KG1 (cell line): ENCODE measurements at regions not wholly inside any gene's neighbourhood (a gene's known extent, or its start where the extent isn't known, plus 50 kb on each side); places are given as distances from the start of the nearest gene placed in this dataset.
"Not testable (repeated sequence)": the region's sequence is repeated elsewhere in the genome, so short reads cannot be mapped to it uniquely, and the experiment has no call there.

ENCODE experiments used
- DNase-seq: peaks from one replicate; lab custom pipeline; 2025; lab: John Stamatoyannopoulos, UW

DNA sequence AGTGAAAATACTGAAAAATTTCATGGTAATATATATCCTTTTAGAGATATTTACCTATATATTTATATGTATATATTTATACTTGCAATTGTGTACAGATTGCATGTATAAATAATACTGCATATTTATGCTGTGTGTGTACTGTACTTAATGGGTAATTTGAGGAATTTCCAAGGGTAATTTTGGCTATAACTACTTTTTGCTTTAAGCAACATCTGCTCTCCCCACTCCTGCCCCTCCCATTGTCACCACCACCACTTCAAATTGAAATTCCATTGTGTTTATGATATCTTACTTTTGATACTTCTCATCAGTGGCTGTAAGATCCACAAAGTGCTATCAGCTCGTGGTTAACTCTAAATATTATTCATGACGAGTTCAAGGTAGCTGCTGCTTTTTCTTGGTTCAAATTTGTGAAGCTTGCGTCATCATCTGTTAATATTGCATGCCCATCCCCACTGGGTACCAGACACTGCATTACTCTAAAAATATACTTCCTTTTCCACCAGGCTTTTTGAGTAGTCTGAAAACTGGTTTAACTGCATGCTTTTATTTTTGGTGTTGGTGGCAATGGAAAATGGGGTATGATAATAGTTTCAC is 91.7 kb upstream of the MITF start:
- no peak for DNase-seq

DNA sequence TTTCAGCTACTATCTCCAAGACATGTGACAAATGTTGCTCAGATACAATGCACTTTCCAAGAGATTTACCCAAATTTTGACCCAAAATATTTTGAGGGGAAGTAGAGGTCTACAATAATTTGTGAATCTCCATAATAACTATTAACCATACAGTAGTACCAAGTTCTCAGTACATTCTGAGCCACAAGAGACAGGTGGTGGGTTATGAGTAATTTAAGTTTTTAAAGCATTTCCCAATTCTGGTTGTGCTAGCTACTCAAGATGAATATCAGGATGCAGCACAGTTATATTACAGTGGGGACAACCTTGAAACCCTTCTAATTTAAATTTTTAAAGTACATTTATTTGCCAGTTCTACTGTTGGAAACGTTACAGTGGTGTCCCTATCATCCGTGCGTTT is 92.2 kb upstream of the MITF start:
- DNase-seq: no peak

DNA sequence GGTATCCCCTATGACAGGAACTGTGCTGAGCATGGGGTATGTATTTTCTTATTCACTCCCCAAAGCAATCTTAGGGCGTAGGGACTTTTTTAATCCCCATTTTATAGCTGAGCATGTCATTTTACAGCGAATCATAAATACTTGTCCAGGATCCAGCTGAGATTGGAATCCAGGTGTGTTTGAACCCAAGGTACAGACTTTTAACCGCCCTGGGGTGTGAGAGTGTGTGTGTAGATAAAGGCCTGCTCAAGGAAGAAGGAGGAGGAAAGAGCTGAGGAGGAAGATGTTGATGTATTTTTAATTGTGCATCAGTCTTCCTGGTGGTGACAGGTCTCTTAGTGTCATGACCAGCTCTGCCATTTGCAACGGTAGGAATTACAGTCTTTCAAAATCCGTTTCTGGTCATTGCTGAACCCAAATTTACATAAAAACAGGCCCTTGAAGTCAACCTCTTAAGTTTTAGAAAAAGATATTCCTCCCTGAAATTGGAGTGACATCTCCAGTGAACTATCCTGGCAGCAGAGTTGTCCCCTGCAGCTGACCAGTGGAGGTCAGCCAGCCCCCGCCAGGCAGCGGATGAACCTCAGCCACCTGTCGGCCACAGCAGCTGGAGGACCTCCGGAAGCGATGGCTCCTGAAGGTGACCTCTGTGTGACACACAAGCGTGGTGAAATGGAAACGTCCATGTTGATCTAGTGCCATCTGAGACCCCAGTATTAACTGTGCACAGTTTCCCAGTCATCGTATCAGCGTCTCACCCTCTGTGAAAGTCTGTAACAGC is 92.8 kb upstream of the MITF start:
- no peak for DNase-seq

DNA sequence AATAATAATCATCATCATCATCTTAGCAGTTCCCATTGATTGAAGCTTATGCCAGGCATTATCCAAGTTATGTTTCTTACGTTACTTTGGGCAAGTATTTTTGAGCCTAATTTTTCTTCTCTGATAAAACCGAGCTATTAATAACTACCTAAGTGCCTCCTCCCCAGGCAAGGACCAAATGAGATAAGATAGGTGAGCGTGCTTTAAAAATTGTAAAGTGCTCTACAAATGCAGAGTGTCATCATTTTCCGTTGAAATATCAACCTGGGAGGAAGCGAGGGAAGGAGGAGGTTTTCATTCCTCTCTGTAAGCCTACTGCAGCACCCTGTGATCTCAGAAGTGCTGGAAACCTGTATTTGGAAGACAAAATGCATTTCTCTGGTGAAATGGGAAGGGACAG is 96.7 kb upstream of the MITF start:
- DNase-seq: no peak

DNA sequence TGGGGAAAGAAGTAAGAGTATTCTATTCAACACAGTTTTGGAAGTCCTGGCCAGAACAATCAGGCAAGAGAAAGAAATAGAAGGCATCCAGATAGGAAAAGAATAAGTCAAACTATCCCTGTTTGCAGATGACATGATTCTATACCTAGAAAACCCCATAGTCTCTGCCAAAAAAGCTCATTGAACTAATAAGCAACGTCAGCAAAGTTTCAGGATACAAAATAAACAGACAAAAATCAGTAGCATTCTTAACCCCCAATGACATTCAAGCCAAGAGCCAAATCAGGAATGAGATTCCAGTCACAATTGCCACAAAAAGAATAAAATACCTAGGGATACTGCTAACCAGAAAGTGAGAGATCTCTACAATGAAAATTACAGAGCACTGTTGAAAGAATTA is 99.4 kb upstream of the MITF start:
- no peak for DNase-seq

DNA sequence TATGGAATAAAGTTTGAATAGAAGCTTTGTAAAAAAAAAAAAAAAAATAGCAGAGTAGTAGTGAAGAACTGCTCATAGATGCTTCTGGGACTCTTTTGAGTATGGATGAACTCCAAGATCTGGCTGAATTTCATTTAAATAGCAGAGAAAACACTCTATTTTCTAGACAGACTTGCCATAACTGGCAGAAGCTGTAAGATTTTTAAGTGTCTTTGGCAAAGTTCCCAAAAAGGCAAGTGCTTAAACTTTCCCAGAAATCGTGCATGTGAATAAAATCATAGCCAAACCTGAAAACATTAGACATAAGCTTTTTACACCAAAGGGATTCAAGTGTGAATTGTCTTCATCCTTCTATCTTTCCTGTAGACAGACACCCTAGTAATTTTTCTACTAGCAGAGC is 110.3 kb upstream of the MITF start:
- DNase-seq: no peak

DNA sequence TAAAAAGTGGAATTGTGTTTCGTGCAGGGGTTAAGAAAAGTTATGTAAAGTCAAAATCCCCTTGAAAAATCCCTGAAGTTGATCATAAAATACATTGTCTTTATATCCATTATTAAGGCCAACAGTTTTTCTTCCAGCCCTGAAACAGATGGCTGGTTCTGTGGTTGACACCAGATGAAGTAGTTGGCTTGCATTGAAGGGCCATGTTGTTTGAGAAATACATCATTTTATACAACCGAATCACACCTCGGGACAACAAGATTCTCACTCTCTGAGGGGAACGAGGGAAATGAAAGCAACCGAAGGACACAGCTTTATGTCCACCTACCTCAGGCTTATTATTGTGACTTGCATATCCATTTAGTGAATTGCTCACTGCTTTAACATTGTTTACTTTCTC is 126.0 kb upstream of the MITF start:
- no peak for DNase-seq

DNA sequence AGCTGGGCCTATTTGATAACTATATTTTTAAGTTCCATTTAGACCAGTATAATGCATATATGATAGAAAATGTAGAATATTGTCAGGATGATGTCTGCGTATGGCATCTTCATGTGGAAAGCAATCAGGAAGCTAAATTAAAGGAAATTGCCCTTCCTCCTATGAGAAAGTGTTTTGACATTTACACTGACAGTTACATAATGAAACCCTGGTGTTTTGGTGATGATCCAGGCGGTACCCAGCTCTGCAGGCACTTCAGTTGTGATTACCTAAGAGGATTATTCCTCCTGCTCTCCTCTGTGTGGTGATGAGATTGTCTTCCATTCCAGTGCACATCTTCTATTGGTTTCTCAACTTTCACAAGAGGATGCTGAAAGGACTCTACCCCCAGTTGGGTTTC is 126.5 kb upstream of the MITF start:
- DNase-seq: no peak

DNA sequence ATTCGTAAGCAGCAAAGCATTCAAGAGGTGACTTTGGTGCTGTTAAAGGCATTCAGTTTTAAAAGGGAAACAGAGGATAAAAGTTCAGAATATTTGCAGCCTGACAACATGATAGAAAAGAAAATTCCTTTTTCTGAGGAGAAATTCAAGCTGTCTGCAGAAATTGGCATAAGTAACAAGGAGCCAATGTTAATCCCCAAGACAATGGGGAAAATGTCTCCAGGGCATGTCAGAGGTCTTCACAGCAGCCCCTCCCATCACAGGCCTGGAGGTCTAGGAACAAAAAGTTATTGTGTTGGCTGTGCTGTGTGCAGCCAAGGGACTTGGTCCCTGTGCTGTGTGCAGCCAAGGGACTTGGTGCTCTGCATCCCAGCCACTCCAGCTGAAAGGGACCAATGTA is 129.7 kb upstream of the MITF start:
- not testable (repeated sequence) for DNase-seq

DNA sequence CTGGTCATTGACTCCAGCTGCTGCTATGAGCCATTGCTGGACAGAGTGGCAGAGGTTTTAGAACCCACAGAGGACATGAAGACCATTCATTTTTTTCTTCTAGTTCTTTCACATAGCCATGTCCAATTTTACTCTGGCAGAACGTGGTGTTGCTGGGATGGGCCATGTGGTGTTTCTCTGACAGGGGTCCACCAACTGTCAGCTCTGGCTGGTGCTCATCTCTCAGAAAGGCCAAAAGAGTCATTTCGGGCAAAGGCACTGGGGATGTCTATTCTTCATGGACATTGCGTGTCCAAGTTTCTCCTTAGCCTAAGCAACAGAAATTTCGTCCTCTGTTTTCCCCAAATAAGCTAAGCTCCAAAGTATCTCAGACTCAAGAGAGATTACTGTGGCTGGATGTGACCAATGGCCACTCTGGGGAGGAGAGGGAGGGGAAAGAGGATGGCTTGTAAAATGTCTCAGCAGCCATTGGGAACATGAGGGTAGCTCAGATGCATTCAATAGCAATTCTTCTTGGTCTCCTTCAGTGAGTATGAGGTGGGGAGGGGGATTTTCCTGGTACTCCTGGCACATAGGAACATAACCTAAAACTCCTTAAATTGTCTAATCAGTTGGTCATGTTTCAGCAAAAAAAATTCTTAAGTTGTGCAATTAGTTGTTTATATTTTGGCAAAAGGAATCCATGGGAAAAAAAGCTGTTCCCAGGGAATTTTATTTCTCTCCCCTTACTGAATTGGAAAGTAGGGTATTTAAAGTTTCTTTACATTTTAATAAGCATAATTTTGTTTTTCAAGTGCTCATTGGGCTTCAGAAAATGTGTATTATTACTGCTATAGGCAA is 131.6 kb upstream of the MITF start:
- DNase-seq: no peak

DNA sequence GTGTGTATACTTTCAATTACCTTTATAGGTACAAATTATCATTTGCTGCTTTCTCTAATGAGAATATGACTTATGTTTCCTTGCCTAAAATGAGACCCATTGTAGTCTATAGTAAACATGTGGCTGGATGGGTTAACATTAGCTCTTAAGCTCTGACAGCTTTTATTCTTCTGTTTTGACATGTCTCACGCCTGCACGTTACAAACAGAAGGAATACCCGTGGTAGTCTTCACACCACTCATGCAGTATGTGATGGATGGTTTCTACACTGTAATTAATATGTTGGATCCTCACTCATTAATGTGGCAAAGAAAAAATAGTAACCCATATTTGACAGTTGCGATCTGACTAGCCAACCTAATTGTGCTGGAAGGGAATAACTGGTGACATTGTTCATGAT is 133.4 kb upstream of the MITF start:
- DNase-seq: no peak

DNA sequence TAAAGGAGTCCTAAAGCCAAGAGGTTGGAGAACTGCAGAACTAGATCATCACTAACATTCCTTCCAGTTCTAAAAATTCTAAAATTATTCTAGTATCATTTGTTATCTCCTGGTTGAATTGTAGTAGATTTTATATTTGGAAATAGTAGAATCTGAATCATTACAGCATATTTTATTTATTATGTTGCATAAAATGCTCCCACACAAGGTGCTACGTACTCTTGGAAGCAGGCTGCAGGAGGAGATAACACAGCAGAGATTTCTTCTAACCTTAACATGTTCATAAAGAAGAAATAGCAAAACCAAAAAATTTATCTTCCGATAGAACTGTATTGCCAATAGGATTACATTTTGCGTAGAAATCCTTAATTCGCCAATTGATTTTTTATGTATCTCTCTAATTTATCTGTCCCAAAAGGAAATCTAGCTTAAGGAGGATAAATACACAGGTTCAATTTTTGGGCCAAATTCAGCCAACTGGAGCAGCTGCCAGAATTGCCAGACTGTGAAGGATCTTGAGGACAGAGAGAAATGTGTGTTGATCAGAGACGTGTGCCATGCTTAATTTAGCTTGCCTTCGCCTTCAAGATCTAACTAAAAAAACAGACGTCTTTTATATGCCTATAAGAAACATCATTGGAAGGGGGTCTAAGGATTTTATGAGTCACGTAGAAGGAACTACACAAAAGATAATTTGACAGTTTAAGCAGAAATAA is 134.4 kb upstream of the MITF start:
- no peak for DNase-seq

DNA sequence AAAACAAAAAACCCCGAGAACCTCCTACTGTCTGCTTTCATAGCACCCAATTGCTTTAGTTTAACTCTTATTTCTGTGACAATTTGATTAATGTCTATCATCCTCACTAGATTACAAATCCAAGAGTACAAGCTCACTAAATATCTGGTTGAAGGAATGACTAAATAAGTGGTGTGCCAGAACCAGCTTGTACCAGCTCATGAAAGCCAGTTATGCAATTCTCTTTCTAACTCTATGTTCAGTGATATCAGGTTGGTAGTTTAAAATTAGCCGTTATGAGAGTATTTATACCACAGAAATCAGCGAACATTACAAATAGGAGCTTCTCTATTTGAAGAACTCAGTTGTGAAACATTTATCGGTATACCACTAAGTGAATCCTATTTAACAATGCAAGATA is 137.2 kb upstream of the MITF start:
- DNase-seq: no peak

DNA sequence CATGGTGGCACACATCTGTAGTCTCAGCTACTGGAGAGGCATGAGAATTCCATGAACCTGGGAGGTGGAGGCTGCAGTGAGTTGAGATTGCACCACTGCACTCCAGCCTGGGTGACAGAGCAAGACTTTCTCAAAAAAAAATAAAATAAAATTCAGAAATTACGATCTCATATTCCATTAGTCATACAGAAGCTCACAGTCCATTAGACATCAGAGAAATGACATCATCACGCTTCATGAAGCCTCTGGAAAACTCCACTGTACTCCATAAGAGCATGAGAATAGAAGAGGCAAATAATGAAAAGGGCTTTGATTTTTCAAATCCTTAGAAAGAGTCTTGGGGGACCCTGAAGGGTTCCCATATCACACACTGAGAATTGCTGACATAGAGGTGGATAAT is 145.0 kb upstream of the MITF start:
- no peak for DNase-seq

DNA sequence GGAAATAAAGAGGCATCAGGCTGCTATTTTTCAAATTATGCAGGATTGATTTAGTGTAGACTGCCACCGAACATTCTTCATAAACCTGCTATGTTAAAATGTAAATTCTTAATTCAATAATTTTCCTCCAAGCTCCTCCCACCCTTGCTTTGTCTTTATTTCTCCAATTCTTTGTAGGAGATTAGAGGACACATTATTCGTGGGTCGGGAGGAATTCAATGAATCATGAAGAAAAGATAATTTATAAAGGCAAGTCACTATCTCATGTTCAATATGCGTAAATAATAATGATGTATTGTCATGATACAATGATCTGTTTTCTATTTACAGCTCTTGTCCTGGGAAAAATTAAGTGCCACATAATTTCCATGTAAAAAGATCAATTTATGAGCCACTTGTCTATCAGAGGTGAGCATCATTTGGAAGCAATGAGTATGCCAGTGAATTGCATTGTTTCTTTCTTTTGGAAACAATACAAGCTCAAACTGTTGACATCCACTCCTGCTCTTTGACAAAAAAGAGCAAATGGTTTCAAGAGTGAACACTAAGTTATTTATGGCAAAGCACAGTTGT is 148.0 kb upstream of the MITF start:
- no peak for DNase-seq

DNA sequence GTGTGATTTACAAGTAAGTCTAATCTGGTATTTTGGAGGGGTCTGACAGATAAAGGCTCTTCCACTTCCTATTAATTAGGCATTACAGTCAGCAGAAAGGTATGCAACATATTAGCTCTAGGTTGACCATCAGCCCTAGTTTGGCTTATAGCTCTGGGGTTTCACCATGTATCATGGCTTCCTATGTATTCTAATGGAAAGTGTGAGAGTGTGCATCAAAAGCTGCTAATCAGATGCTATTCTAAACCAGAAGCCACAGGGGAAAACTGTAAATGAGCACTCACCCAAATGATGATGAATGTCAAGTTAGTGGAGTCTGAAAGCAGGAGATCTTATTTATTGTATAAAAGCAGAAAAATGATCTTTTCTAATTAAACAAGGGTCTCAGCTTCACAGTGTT is 149.2 kb upstream of the MITF start:
- no peak for DNase-seq

DNA sequence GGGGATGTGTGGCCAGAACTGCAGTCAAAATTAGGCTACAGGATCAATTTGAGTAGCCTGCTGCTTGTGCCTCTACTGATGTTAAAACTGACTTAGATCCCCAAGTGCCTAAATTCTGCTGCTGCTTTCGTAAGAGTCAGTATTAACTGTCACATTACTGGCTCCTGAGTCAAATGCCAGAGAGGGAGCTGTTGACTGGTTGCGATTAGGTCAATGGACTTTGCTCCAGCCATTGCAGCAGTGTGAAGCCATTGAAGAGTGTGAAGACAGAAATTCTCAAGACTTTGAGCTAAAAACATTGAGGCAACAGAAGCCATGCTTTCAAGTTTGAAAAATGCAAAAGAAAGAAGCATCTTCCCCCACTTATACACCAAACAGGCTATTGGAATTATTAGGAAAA is 151.1 kb upstream of the MITF start:
- DNase-seq: no peak

DNA sequence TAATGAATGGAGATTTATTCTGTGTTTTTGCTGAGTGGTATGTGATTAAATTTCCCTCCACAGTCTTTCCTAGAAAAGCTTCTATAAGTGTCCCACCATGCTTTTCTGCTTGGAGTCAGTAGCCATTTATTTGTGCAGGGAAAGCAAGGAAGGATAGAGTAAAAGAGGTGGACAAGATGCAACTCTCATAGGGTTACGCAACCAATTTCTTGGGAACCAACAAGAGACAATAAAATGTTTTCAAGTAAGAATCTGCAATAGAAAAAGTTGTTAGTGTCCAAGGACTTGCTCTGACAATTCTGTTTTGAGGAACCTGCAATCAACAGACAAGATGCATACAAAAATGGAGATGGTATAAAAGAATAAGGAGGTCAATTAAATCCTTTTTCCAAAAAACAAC is 153.8 kb upstream of the MITF start:
- no peak for DNase-seq

DNA sequence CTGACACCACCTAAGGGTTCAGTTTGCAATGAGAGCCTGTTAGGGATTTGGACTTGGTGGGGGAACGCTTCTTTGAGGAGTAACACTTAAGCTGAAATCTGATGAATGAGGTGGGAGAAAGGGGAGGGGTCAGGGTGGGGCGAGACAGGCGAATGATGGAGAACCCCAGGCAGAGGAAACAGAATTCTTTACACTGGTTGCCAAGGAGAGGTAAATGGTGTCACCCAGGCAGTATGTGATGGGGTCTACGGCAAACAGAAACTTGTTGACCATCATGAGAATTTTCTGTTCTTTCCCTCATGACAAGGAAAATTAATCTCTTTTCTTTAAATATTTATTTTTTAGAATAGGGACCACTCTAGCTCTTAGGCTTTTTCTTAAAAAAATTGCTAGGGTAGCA is 157.2 kb upstream of the MITF start:
- no peak for DNase-seq

DNA sequence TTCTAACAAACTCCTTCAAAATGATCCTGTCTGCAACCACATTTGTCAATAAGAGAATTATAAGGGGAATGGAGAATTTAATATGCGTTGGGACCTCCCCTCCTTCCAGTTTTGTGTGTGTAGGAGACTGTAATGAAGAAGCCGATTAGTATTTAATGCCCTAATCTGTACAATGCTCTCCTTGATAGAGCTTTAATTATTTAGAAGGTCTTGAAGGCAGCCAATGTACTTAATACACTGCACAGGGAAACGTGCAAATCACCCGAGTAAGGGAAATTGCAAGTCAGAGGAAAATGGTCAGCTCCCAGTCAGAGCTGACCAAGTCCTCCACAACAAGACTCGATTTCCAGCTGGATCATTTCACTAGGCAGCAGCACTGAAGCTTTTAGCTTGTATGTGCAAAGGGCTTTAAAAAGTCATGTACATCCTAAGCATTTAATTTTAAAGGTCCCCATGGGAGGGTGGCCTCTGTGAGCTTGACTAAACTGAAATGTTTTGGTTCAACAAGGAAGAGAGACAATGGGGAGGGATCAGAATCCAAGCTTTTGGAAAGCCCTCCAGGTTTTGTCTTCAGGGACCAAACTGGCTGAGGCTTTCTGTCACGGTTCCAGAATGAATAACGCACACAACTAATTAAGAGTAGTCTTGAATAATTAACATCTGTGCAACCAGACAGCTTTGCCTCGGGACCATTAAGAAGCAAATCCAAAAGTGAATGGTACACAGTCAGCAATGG is 159.8 kb upstream of the MITF start:
- DNase-seq: no peak

DNA sequence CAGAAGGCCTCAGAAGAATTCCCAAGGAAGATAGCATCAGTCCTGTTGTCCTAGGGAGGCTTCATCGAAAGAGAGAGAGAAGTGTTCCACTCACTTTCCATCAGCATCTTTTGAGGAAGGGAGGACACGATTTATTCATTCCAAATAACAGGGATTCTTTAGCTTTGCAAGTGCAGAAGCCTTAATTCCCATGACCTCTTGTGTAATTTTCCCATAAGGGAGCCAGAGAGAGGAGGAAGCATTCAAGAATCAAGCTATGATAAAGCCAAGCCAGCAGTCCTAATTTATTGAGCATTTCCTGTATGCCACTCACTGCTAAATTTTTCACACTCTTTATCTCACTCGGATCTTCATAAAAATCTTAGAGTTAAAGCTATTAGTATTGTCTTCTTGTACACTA is 169.7 kb upstream of the MITF start:
- DNase-seq: no peak

DNA sequence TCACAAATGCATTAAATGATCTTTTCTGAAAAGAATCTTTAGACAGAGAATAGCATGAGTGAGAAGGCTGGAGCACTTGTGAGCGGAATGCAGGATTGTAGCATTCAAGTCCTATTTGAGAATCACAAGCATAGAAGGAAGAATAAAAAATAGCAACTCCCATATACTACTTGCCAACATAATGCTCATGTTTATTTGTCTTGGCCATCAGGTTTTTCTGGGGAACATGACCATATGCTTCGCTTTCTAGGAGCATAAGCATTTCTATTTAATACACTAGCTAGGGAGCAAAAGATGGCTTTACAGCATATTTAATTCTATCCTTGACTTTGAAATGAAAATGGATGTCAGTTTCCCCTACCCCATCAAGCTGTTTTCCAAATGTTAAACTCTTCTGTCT is 170.3 kb upstream of the MITF start:
- no peak for DNase-seq
